Embryonic facial prominence (tissue), 1 donor: ENCODE measurements at regions not wholly inside any gene's neighbourhood (a gene's known extent, or its start where the extent isn't known, plus 50 kb on each side); places are given as distances from the start of the nearest gene placed in this dataset.

Experiments used
- DNase-seq: peaks from one replicate; pipeline ENCODE4 v3.0.0-alpha.2; 2016; ENCODE audit errors: extremely low spot score

- no peak for DNase-seq
Measured at GRCh38 chr11:135075740-135076139, 663.7 kb upstream of the B3GAT1 start.

DNA sequence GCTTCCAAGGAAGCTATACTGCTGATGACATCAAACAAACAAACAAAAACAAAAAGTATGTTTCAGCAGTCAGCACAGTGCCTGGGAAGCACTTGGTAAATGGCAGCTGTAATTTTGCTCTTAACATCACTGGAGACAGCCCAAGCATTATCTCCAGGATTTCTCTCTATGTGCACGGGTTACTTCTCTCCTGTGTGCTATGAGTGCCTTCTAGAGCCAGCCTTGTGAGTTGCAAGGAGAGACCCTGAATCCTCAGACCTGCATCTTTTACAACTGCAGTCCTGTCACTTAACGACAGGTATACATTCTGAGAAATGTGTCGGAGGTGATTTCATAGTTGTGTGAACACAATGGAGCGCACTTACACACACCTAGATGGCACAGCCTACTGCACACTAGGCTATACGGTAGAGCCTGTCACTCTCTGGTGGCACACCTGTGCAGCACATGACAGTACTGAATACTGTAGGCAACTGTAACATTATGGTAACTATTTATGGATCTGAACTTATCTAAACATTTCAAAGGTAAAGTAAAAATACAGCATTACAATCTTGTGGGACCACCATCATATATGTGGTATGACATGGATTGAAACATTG is 662.5 kb upstream of the B3GAT1 start:
- no peak for DNase-seq

DNA sequence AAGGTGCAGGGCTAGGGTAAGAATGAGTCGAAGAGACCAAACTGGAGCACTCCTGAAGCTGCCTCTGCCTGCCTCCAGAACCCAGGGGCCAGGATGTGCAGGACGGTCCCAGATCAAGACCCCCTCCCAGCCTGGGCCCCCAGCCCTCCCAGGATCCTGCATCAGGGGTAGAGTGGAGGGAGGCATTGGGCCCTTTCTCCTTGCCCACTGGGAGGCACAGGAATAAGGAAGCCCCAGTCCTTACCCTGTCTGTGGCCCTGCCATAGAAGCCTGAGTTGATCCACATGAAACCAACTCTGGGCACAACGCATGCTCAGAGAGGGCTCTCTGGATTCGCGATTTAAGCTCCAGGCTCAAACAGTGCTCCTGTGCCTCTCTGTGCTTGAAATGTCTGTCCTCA is 661.8 kb upstream of the B3GAT1 start:
- no peak for DNase-seq

DNA sequence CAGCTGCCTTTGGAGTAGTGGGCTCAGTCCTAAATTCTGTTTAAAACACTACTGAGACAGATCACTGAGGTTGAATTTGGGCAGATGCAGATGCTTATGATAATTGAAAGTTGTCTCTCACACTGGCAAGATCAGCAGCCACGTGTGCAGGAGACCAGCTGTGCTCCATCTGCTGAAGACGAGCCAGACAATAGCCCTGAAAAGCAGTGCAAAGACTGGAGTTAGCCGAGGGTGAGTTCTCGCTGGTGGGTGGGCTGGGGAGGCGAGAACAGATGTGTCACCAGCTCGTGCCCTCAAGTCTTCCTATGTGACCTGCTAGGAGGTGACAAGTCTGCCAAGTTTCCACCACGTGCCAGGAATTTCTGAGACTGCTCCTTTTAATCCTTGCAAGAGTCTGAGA is 661.3 kb upstream of the B3GAT1 start:
- DNase-seq = no peak

- DNase-seq = no peak
Measured at GRCh38 chr11:135069890-135070289, 657.8 kb upstream of the B3GAT1 start.

- no peak for DNase-seq
Measured at GRCh38 chr11:135069063-135069462, 657.0 kb upstream of the B3GAT1 start.

DNA sequence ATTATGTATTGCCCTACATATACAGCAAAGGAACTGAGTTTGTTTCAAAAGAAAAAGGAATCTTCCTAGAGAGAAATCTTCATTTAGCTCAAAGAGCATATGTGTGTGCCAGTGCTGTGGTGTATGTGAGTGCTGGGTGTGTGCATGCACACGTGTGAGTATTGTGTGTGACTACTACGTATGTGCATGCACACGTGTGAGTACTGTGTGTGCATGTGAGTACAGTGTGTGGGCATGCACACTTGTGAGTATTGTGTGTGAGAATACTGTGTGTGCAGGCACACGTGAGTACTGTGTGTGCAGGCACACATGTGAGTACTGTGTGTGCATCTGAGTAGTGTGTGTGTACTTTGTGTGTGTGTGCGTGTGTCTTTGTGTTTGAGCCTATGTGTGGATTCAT is 651.0 kb upstream of the B3GAT1 start:
- no peak for DNase-seq

- DNase-seq = no peak
Measured at GRCh38 chr11:135061166-135061565, 649.1 kb upstream of the B3GAT1 start.

- no peak for DNase-seq
Measured at GRCh38 chr11:135046986-135047385, 634.9 kb upstream of the B3GAT1 start.

- no peak for DNase-seq
Measured at GRCh38 chr11:135046556-135046955, 634.5 kb upstream of the B3GAT1 start.

GRCh38 chr11:135043434-135043833 is 631.4 kb upstream of the B3GAT1 start:
- no peak for DNase-seq

DNA sequence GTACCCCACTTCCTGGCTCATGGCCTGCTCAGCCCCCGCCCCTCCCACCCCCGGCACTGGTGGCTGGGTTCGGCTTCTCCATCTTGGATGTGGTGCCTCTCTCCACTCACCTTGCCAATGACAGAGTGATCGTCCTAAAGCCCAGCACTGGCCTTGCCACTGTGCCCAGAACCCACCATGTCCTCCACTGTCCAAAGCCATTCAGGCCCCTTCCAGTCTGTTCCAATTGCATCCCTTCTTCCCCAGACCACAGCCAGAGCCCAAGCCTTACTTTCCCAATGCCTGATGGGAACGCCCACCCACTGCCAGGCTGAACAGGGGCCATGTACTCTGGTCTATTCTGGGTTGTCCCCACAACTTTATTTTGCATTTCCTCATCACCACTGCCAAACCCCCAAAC is 625.8 kb upstream of the B3GAT1 start:
- DNase-seq = no peak

DNA sequence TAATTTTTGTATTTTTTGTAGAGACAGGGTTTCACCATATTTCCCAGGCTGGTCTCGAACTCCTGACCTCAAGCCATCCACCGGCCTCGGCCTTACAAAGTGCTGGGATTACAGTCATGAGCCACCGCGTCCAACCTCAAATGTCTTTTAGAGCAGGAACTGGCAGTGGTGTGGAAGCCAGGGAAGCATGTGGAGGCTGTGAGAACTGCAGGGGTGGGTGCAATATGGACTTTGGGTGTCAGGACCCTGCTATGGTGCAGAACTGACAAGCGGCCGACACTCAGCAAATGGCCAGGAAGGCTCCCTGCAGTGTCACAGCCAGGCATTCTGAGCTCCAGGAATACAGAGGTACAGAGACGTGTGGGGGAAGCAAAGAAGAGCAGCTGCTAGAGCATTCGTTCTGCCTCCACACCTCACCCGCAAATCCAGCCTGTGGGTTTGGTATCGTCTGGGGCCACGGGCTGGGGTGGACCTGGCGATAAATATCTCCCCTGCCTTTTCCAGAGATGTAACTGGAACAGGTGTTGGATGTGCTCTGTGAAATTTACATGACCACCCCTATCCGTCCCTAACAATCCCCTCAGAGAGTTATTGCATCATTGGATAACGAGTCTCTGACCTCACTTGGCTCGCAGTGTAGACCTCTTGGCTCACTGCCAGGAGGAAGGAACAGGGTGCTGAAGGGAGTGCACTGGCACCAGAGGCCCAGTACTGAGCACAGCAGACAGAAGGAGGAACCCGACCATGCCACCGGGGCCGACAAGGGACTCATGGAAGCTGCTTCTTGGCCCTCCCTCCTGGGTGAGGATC is 624.7 kb upstream of the B3GAT1 start:
- DNase-seq = no peak

GRCh38 chr11:135035282-135035681 is 623.2 kb upstream of the B3GAT1 start:
- no peak for DNase-seq

DNA sequence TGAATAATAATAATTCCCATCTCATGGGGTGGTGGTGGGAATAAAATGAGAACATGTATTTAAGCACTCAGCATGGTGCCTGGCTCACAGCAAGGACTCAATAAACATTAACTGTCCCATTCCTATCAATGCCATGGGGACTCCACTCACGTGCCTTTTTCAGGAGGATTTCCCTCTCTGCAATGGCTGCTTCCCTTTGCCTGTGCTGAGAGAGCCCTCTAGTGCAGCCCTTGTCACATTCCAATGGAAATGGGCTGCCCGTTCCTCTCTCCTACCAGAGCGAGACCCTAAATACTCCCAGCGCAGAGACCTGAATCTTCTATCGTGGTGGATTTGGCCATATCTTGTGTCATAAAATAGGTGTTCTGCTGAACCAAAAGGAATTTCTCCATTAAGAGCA is 621.5 kb upstream of the B3GAT1 start:
- no peak for DNase-seq

- DNase-seq = no peak
Measured at GRCh38 chr11:135031205-135031989, 619.4 kb upstream of the B3GAT1 start.

- DNase-seq = no peak
Measured at GRCh38 chr11:135027461-135027860, 615.4 kb upstream of the B3GAT1 start.

GRCh38 chr11:135023499-135023898 is 611.5 kb upstream of the B3GAT1 start:
- no peak for DNase-seq

GRCh38 chr11:135022454-135022853 is 610.4 kb upstream of the B3GAT1 start:
- DNase-seq = no peak

- DNase-seq = no peak
Measured at GRCh38 chr11:135019899-135020298, 607.9 kb upstream of the B3GAT1 start.

DNA sequence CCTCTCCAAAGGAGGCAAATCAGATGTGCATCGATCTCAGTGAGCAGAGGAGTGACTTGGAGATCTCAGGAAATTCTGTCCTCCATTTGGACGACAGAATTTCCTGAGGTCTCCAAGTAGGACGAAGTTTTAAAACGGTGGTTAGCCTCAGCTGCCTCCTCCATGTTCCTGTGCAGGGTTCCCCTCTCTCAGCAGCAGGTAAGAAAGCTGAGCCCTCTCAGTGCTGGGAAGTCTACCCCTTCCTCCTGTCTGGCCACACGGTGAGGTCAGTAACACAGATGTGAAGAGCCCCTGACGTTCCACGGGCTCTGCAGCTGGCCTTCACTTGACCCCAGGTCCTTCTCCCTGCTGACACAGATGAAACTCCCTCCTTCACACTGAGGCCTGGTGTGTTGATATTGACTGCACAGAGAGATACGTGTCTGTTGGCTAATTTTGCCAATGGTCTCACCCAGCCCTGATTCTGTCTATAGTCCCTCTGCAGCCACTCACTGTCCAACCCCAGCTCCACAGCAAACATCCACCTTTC is 607.4 kb upstream of the B3GAT1 start:
- no peak for DNase-seq

DNA sequence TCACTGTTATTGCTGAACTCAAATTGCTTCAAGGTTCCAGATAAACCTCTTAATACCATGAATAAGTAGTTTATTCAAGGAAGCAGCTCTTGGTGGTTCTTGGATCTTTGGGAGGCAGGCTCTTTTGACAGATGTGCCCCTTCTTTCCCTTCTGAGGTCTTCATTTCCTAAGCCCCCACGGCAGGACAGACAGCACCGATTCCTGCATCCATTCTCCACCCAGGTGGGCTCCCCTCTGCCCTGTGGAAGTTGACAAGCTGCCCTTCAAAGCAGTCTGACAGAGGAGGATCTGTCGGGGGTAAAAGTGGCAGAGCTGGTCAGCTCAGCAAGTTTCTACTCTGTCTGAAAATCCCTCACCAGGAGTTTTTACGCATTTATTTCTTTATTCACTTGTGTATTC is 605.3 kb upstream of the B3GAT1 start:
- DNase-seq = no peak

- no peak for DNase-seq
Measured at GRCh38 chr11:135015966-135016365, 603.9 kb upstream of the B3GAT1 start.
